NCI-H2171 treated with DMSO at 0.1 percent for 48 hours (cell line): ENCODE measurements at regions not wholly inside any gene's neighbourhood (a gene's known extent, or its start where the extent isn't known, plus 50 kb on each side); places are given as distances from the start of the nearest gene placed in this dataset.

Experiments
- DNase-seq: peaks from one replicate; lab custom pipeline; 2025; lab: John Stamatoyannopoulos, UW

GRCh38 chrX:11952176-11952720 lies 186.0 kb upstream of the FRMPD4 start:
- DNase-seq: no peak

- no peak for DNase-seq
Measured at GRCh38 chrX:11953615-11954014, 184.7 kb upstream of the FRMPD4 start.

- no peak for DNase-seq
Measured at GRCh38 chrX:11954176-11954575, 184.1 kb upstream of the FRMPD4 start.

GRCh38 chrX:11960031-11960430 lies 178.2 kb upstream of the FRMPD4 start:
- no peak for DNase-seq

GRCh38 chrX:11965436-11965835 lies 172.8 kb upstream of the FRMPD4 start:
- DNase-seq: no peak

GRCh38 chrX:11967986-11968869 lies 170.0 kb upstream of the FRMPD4 start:
- DNase-seq: no peak

GRCh38 chrX:11968991-11969390 lies 169.3 kb upstream of the FRMPD4 start:
- no peak for DNase-seq

- DNase-seq: no peak
Measured at GRCh38 chrX:11970578-11971359, 167.5 kb upstream of the FRMPD4 start.

GRCh38 chrX:11976663-11977062 lies 161.6 kb upstream of the FRMPD4 start:
- DNase-seq: no peak

- DNase-seq: no peak
Measured at GRCh38 chrX:11992271-11992670, 146.0 kb upstream of the FRMPD4 start.

GRCh38 chrX:11995146-11995545 lies 143.1 kb upstream of the FRMPD4 start:
- DNase-seq: no peak

GRCh38 chrX:11996810-11997209 lies 141.5 kb upstream of the FRMPD4 start:
- no peak for DNase-seq

GRCh38 chrX:11998944-11999343 lies 139.3 kb upstream of the FRMPD4 start:
- no peak for DNase-seq

GRCh38 chrX:12002876-12003275 lies 135.4 kb upstream of the FRMPD4 start:
- no peak for DNase-seq

- no peak for DNase-seq
Measured at GRCh38 chrX:12007881-12008280, 130.4 kb upstream of the FRMPD4 start.

- DNase-seq: no peak
Measured at GRCh38 chrX:12010436-12010835, 127.8 kb upstream of the FRMPD4 start.

GRCh38 chrX:12011075-12011474 lies 127.2 kb upstream of the FRMPD4 start:
- DNase-seq: no peak

- no peak for DNase-seq
Measured at GRCh38 chrX:12013211-12013618, 125.1 kb upstream of the FRMPD4 start.

GRCh38 chrX:12021698-12022097 lies 116.6 kb upstream of the FRMPD4 start:
- DNase-seq: no peak

GRCh38 chrX:12026481-12026880 lies 111.8 kb upstream of the FRMPD4 start:
- no peak for DNase-seq

GRCh38 chrX:12032082-12032481 lies 106.2 kb upstream of the FRMPD4 start:
- DNase-seq: no peak

- DNase-seq: no peak
Measured at GRCh38 chrX:12034741-12035140, 103.5 kb upstream of the FRMPD4 start.

GRCh38 chrX:12042615-12043014 lies 95.7 kb upstream of the FRMPD4 start:
- DNase-seq: no peak
